LoVo (cell line): ENCODE measurements at regions not wholly inside any gene's neighbourhood (a gene's known extent, or its start where the extent isn't known, plus 50 kb on each side); places are given as distances from the start of the nearest gene placed in this dataset.
"Not testable (repeated sequence)": the region's sequence is repeated elsewhere in the genome, so short reads cannot be mapped to it uniquely, and the experiment has no call there.

Experiments
- DNase-seq: peaks from one replicate; pipeline ENCODE4 v3.0.0-alpha.2; 2016; ENCODE audit warnings: low spot score

DNA sequence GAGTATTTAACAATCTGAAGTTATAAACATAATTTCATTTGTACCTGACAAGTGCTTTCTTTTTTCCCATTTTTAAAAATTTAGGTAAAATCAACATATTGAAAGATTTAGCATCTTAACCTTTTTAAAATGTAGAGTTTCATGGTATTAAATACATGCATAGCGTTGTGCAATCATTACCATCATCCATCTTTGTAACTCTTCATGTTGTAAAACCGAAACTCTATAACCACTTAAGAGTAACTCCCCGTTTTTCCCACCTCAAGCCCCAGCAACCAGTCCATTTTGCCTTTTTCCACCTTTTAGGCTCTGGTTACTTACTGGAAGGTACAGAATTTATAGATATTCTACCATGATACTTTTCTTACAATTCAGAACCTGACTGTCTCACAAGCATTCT lies 892.5 kb downstream of the DNAJB9 start:
- no peak for DNase-seq

DNA sequence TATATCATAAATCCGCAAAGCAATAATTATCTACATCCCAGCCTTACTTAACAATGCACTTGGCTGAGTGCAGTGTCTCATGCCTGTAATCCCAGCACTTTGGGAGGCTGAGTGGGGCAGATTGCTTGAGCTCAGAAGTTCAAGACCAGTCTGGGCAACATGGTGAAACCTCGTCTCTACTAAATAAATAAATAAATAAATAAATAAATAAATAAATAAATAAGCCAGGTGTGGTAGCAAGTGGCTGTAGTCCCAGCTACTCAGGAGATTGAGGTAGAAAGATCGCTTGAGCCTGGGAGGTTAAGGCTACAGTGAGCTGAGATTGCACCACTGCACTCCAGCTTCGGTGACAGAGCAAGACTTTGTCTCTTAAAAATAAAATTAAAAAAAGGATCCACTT lies 898.1 kb downstream of the DNAJB9 start:
- not testable (repeated sequence) for DNase-seq

DNA sequence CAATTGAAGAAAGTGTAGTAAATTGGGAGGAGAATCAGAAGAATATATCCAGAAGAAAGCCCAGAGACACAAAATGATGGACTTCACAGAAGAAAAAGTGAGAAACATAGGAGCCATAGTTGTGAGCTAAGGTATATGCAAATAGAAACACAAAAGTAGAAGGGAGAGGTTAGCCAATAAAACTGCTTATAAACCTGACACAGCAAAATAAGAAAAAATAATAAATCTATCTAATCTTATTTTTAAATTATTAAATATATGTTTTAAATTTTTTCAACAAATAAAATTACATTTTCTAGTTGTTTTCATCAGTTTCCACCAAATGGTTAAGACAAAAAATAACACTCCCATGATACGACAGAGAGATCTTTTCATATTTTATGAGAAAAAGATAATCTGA lies 903.5 kb downstream of the DNAJB9 start:
- DNase-seq: no peak

DNA sequence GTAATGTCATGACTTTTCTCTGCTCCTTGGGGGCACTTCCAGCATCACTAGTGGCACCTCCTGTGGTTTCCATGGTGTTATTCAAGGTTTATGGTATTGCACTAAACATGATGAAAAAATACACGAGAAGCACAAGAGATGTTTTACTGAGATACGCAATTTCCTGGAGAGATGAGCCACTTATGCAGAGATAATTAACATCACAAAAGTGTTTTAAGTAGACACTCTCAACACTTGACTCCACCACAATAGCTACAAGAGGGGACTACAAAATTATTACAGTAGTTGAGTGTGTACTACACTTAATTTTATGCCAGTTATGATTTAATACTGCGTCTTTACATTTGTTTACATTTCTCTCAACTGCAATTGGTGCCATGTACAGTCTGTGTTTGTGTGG lies 906.7 kb downstream of the DNAJB9 start:
- DNase-seq: no peak

DNA sequence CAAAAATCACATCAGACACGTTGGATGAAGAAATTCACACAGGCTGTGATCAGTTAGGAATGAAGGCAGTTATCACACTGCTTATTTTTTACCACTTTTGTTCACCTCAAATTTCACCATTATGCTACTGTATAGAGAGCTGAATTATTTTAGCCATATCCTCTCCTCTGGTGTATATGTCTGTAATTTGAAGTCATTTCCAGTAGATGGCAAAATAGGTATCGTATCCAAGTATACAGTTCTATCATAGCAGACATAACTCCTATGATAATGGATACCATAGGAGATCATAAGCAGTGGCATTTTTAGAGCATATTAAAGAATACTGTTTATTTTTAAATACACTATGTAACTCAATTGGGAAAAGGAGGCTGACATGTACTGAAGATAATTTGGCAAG lies 909.7 kb downstream of the DNAJB9 start:
- no peak for DNase-seq

DNA sequence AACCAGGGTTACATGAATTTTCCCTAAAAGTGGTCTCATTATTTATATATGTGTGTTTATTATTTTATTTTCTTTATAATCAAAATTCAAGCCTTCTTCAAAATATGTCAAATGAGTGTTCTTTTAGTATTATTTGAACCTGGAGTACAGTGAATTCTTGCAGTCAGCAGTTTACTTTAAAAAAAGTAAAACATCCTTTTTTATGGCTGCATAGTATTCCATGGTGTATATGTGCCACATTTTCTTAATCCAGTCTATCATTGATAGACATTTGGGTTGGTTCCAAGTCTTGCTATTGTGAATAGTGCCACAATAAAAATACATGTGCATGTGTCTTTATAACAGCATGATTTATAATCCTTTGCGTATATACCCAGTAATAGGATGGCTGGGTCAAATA lies 920.9 kb downstream of the DNAJB9 start:
- DNase-seq: not testable (repeated sequence)

DNA sequence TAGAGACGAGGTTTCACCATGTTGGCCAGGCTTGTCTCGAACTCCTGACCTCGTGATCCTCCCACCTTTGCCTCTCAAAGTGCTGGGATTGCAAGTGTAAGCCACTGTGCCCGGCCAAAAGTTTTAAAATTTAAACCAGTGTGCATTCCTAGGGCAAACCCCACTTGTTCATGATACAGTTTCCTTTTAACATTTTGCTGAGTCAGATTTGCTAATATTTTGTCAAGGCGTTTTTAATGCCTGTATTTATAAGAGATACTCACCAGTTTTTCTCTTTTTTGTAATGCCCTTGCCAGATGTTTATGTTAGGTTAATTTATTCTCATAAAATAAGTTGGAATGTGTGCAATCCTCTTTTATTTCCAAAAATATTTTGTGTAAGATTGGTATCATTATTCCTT lies 927.4 kb downstream of the DNAJB9 start:
- no peak for DNase-seq

DNA sequence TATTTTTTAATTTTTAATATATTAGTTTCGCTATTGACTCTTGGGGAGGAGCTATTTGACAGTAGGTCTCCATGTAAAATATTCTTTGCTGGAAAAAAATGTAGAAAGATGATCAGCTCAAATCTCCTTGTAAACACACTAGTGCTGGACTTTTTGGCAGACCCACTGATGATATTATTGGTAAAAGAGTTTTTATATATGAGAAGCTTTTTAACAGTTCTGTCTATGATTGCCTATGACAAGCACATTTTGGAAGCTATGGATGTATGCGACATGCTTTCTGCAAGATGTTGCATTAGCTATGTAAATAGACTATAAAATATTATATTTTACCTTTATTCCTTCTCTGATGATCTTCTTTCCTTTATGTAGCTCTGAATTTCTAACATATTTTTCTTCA lies 928.5 kb downstream of the DNAJB9 start:
- no peak for DNase-seq

DNA sequence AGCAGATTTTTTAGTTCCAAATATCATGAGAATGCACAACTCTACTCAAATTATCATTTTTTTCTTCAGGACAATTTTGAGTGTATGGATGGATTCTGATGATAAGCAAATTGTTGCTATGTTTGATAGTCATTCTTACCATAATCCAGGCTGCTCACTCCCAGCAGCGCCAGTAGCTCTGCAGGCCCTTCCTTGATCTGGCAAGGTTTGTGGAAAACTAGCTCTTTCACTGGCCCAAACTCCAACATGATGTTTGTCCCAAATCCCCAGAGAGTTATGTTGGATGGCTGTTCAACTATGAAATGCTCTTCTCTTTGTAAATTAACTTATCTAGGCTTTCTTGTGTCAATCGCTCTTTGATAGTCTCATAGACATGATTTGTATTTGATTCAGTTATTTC lies 933.7 kb downstream of the DNAJB9 start:
- DNase-seq: no peak

DNA sequence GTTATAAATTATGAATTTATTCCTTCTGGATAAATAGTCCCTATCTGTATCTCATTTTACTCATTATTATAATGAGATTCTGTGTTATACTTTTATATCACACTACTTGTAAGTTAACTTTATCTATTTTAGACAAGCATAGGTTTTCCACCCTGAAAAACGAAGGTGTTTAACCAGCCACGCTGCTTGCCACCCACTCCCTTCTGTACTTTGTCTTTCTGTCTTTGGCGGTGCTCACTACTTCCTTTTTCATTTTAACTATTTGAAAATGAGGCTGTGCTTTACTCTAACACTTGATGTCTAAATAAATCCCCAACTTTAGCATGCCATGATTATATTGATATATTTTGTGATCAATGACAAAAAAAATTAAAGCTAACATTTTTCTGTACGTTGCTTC lies 952.9 kb downstream of the DNAJB9 start:
- DNase-seq: no peak

DNA sequence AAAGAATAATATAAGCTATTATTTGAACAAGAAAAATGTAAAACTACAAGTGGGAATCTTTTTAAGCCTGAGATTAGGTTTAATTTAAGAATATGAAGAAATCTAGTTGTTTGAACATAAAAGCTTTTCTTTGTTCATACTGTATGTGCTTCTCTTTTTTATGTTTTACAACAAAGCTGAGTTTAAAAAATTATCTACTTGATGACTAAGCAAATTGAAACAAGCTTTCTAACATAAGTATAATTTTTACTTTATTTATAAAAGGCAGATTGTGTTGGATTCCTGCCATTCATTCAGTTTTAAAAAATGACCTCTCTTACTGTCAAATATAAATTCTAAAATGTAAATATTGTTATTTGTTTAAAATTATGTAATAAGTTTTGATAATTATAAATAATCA lies 958.2 kb downstream of the DNAJB9 start:
- no peak for DNase-seq

DNA sequence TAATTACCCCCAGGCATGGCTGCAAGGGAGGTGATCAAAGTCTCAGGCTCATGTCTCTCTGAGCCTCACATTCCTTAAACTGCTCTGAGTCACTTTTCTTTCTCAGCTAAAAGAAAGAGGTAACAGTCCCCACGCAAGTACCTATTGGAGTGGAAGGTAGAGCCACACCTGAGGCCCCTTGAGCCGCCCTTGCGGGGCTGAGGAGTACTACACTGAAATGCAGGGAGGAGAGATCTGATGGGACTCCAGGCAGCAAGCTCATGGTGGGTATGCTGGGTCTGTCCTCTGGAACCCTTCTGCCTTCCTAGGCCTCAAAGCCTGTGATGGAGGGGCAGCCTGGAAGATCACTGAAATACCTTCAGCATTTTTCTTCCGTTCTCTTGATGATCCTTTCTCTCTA lies 960.0 kb downstream of the DNAJB9 start:
- no peak for DNase-seq

DNA sequence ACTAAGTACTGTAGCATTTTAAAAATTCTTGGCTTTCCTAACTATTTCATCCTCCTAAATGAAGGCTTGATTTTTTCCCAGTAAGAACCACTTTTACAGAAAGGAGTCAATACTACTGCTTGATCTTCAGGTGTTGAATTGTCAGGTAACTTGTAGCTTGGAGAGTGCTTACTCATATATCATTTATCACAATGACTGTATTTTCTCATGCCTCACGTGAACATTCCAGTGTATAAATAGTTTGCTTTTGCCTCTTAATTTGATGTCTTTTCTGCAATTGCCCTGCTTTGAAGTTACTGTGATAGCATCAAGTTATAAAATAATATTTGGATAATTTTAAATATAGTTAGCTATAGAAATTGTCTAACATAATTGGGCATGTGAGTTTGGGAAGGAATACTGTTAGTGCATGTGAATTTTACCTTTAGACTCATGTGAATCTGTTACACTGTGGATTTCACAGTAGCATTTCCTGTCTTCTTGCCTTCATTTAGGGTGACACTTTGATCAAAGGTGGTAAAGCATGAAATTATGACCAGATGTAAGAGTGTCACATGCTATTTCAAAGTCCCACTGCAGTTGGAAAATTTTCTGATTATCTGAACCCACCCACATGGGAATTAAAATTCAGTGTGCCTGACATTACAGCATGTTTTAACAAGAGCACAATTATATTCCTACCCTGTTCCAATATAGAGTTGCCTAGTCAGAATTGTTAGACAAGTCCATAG lies 962.8 kb downstream of the DNAJB9 start:
- DNase-seq: no peak

DNA sequence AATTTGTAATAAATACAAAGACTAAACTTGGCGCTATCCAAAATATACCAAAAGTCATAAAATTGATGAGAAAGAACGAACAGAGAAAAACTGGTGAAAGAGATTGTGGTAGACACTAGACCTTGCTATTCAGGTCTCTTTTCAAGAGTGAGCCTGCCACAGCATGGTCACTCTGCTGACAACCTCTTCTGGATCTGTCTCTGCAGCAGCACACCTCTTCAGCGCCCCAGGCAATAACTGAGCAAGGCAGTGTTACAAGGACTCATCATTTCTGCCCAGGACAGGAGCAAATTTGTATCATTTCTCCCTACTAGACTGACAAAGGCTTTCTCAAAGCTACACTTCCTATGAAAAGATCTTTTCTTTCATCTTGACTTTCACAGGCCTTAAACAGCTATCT lies 976.0 kb downstream of the DNAJB9 start:
- no peak for DNase-seq

DNA sequence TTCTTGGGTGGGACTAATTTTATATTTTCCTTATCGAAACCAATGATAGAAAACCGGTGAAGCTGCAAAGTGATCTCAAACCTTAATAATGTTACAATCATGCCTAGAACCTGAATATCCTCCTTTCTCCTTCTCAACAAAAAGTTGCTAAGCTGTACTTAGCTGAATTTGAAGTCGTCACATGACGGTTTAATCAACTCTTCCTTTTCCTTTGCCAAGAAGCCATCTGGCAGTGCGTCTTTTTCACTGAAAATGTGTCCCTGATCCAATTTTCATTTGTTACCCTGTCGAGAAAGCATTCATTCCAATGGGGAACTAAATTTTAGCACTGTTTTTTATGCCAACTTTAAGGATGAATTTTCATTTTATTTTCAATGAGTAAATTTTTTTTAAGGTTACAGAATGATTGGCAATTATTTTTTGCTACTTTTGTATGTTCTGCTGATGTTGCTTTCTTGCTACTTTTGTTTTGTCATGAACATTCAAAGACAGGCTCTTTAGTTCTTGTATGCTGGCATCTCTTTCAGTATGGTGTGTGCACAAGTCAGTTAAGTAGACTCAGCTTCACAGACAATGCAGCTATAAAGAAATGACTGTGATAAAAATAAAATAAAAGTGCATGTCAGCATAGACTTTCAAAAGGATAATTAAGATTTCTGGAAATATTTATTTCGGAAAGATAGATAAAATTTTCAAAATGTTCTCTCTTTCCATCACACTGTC lies 980.0 kb downstream of the DNAJB9 start:
- DNase-seq: no peak

DNA sequence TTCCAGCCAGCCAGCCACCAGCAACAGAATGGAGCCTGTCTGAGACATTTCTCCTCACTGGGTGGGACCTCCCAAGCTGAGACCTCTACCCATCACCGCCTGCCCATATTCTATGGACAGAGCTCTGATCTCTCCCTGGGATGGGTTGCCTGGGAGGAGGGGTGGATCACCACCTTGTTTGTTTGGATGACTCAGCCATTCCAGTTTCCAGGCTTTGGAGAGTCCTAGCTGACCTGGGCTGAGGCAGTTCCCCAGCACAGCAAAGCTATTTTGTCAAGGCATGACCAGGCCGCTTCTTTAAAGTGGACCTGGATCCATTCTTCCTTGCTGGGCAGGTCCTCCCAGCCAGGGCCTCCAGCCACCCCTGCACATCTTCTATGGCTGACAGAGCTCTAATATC lies 982.3 kb downstream of the DNAJB9 start:
- DNase-seq: no peak

DNA sequence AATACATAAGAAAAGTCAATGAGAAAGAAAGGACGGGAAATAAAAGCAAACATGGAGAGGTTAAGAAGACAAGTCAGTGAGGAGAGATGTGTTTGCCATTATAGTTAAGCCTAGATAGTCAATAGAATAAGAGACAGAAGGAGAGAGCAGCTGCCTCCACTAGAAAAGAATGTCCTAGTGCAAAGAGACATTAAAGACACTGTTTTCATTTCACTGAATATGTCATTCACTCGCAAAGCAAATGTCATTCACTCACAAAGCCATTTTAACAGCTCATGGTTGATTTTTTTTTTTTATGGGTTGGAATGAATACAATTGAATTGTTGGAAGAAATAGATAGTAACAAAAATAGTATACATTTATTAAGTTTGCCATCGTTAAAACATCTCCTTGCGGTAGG lies 1007.6 kb downstream of the DNAJB9 start:
- DNase-seq: no peak

DNA sequence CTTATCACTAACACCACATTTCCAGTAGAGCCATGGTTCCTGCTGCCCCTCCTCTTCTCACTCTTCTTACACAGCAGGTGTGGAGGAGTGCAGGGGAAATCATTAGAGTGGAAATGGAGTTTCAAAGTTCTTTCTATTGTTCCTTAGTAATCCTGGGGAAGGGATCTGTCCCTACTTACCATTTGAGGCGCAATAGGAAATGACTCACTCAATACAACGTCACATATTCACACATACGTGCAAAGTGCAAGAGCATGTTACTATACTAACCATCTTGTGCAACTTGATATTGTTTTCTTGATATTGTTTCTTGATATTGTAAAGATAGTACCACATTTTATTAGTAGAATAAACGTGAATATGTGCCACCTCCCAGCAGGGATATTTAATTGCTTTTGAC lies 1010.2 kb downstream of the DNAJB9 start:
- no peak for DNase-seq

DNA sequence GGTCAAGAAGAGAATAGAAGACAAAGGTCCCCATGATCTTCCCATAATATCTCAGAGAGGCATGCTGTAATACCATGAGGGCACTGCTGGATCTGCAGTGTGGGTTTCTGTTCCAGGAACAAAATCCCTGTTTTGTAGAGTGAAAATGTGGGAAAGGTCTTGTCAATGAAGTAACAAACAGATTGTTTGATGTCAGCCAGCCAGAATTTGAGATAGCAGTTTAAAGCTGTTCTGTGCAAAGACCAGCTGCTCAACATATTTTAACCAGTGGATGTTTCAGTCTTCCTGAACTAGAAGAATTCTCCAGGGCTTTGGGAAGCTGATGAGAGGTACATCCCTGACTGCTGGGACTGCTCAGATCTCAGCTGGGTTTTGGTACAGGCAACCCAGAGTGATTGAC lies 1012.5 kb downstream of the DNAJB9 start:
- DNase-seq: no peak

DNA sequence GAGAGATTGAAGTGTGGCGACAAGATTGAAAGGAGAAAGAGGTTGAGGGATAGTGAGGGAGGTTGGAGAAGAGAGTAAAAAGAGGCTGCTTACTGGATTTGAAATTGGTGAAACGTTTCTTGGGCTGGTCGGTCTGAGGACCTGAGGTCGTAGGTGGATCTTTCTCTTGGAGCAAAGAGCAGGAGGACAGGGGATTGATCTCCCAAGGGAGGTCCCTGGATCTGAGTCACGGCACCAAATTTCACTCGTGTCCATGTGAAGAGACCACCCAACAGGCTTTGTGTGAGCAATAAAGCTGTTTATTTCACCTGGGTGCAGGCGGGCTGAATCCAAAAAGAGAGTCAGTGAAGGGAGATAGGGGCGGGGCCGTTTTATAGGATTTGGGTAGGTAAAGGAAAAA lies 1027.3 kb downstream of the DNAJB9 start:
- not testable (repeated sequence) for DNase-seq

DNA sequence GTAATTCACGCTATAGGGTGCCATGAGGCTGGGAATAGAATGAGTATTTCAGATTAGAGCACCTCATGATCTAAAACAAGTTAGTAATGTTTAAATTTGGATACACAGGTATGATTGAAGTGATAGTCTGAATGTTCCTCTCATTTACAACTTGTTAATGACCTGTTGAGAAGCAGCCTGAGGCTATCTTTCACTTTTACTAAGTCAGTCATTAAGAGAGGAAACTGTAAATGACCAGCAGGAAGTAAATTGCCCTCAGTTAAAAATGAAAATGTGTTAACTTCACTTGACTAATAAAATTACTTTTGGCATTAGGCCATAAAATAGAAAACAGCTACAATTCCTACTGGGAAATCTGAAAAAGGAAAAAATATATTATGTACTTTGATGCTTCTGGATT lies 1042.0 kb downstream of the DNAJB9 start:
- DNase-seq: no peak

DNA sequence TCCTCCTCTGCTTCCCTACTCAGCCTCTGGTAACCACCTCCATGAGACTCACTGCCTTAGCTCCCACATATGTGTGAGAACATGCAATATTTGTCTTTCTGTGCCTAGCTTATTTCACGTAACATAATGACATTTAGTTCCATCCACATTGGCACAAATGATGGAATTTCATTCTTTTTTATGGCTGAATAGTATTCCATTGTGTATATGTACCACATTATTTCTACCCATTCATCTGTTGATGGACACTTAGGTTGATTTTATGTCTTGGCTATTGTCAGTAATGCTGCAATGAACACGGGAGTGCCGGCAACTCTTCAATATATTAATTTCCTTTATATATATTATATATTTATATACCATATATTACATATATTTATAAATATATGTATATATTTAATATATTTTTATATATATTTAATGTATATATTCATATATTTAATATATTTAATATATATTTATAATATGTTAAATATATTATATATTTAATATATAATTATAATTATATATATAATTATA lies 1046.9 kb downstream of the DNAJB9 start:
- no peak for DNase-seq

DNA sequence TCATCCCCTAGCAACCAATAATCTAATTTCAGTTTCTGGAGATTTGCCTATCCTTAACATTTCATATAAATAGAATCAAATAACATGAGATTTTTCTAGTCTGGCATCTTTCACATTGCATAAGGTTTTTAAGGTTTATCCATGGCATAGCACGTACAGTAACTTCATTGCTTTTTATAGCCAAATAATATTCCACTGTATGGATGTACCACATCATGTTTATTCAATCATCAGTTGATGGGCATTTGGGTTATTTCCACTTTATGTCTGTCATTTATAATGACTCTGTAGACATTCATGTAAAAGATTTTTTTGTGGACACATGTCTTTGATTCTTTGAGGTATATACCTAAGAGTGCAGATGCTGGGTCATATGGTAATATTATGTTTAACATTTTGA lies 1052.6 kb downstream of the DNAJB9 start:
- no peak for DNase-seq

DNA sequence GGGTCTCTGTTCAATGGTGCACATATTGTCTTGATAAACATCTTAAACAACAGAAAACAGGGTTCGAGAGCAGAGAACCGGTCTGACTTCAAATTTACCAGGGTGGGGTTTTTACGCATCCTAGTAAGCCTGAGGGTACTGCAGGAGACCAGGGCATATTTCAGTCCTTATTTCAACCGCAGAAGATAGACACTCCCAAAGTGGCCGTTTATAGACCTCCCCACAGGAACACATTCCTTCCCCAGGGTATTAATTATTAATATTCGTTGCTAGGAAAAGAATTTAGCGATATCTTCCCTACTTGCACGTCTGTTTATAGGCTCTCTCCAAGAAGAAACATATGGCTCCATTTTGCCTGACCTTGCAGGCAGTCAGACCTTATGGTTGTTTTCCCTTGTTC lies 1063.2 kb downstream of the DNAJB9 start:
- DNase-seq: not testable (repeated sequence)
